Transverse colon (tissue), 4 donors: ENCODE measurements at regions not wholly inside any gene's neighbourhood (a gene's known extent, or its start where the extent isn't known, plus 50 kb on each side); places are given as distances from the start of the nearest gene placed in this dataset.

Experiments used
- DNase-seq: peaks from one replicate; pipeline ENCODE4 v3.0.0-alpha.2; 2019
- H3K27ac ChIP-seq, 4 donors: fragments of 200-600 bp; sonication (generic); 2 replicates each; pipeline ENCODE4 v1.5.1; 2016 to 2018; ENCODE audit warnings: inconsistent platforms in 4 of 4
- H3K27me3 ChIP-seq: fragments of 200-600 bp; sonication (generic); 2 replicates; pipeline ENCODE4 v1.5.1; 2017; ENCODE audit warnings: inconsistent platforms
- H3K36me3 ChIP-seq, 4 donors: fragments of 200-600 bp; sonication (generic); 2 replicates each; pipeline ENCODE4 v1.5.1; 2017 to 2019; ENCODE audit warnings: inconsistent platforms in 4 of 4
- H3K4me1 ChIP-seq, 4 donors: fragments of 200-600 bp; sonication (generic); 2 replicates each; pipeline ENCODE4 v1.5.1; 2017 to 2020; ENCODE audit warnings: inconsistent platforms in 4 of 4
- H3K4me3 ChIP-seq, 4 donors: fragments of 200-600 bp; sonication (generic); 1 replicate in 1 of 4; 2 replicates in 3 of 4; pipeline versions ENCODE4 v1.5.1 to v1.6.1; 2017 to 2019; ENCODE audit warnings: inconsistent platforms in 4 of 4
- H3K9me3 ChIP-seq, 2 donors: fragments of 200-600 bp; sonication (generic); 2 replicates each; pipeline ENCODE4 v1.5.1; 2017 to 2019; ENCODE audit warnings: inconsistent platforms in 2 of 2
- EP300 ChIP-seq: sonication (generic); formaldehyde crosslinking; IDR thresholded peaks from one replicate; pipeline ENCODE4 v1.6.1; 2017; ENCODE audit warnings: antibody characterized with exemption, low read depth
- POLR2A ChIP-seq: fragments of 450-650 bp; IDR thresholded peaks from one replicate; pipeline ENCODE4 v1.6.1; 2016; ENCODE audit warnings: antibody characterized with exemption, mild to moderate bottlenecking, moderate library complexity
- POLR2AphosphoS5 ChIP-seq, 3 donors: sonication (generic); formaldehyde crosslinking; IDR thresholded peaks; one replicate each; pipeline ENCODE4 v1.6.1; 2016; ENCODE audit warnings: antibody characterized with exemption in 3 of 3
- WGBS, 2 donors: methylation state at CpG; one replicate each; pipeline ENCODE4 v1.1.5; 2018; ENCODE audit warnings: low coverage in 1 of 2; 5-methylcytosine and 5-hydroxymethylcytosine counted together
- in situ Hi-C, 4 donors: fragments of 200-750 bp; cut with MboI; loops; one replicate each; pipeline versions ENCODE4 v1.15.0 to v1.15.1; 2017; ENCODE audit warnings: low sequenced_read_pairs in 3 of 4, low pct_ligation_motif_present in 1 of 4, low pct_unique_long_range_greater_than_20kb in 1 of 4
- intact Hi-C: fragments of 100-400 bp; cut with DNase I; formaldehyde crosslinking; loops from one replicate; pipeline ENCODE4 v1.15.1; 2023; ENCODE audit warnings: low total_unique reads
- TF ChIP-seq, protein P1 (sequence below), 5 experiments: fragments of 200-600 bp in 3 of 5; fragments of 450-650 bp in 2 of 5; sonication (generic) in 3 of 5; IDR thresholded peaks; 1 replicate in 2 of 5; 2 replicates in 3 of 5; pipeline ENCODE4 v1.5.1; 2016 to 2017; ENCODE audit warnings: antibody characterized with exemption in 5 of 5, inconsistent platforms in 3 of 5, mild to moderate bottlenecking in 2 of 5, moderate library complexity in 1 of 5

DNA sequence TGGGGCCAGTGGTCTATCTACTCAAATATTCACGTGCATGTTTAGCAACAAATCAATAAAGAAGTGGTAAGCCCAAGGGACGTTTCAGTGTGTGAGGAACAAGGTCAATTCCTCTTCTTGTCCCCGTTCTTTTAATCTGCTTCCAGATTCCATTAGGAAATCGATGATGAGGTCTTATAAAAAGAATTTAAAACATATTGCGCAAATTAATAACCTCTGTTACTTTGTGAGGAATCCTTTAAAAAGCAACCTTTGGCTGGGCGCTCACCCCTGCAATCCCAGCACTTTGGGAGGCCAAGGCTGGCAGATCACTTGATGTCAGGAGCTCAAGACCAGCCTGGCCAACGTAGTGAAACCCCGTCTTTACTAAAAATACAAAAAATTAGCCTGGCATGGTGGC, 113.0 kb upstream of the TMPRSS2 start:
- 80 to 82% methylated on average over 7 to 8 of the region's 8 CpGs for WGBS, 2 donors
- TF ChIP-seq POLR2AphosphoS5 (IDR thresholded peaks at IDR 0.05), result no peak
- TF ChIP-seq, protein P1, sequence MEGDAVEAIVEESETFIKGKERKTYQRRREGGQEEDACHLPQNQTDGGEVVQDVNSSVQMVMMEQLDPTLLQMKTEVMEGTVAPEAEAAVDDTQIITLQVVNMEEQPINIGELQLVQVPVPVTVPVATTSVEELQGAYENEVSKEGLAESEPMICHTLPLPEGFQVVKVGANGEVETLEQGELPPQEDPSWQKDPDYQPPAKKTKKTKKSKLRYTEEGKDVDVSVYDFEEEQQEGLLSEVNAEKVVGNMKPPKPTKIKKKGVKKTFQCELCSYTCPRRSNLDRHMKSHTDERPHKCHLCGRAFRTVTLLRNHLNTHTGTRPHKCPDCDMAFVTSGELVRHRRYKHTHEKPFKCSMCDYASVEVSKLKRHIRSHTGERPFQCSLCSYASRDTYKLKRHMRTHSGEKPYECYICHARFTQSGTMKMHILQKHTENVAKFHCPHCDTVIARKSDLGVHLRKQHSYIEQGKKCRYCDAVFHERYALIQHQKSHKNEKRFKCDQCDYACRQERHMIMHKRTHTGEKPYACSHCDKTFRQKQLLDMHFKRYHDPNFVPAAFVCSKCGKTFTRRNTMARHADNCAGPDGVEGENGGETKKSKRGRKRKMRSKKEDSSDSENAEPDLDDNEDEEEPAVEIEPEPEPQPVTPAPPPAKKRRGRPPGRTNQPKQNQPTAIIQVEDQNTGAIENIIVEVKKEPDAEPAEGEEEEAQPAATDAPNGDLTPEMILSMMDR (IDR thresholded peaks at IDR 0.05), result no peak
- TF ChIP-seq EP300, result no peak
- TF ChIP-seq POLR2A, result no peak
- DNase-seq, result no peak
- Histone ChIP-seq H3K9me3 (no peaks in the 10 kb centered on the region), H3K4me3 (no peak overlapping the region), H3K36me3 (no peaks in the 10 kb centered on the region), H3K4me1 (peaks cover 0 to 7% (median 0%) of the 10 kb centered on the region in 4 donors), H3K27me3 (peaks cover 72% of the 10 kb centered on the region), H3K27ac (no peak overlapping the region)
- in situ Hi-C loops, result loop anchor here in 2 of 4 donors (10.0 to 25.0 kb wide), 2 partner anchors 154 to 491 kb away; no protein-coding TSS in a partner anchor
- intact Hi-C loops, result no loop called here

DNA sequence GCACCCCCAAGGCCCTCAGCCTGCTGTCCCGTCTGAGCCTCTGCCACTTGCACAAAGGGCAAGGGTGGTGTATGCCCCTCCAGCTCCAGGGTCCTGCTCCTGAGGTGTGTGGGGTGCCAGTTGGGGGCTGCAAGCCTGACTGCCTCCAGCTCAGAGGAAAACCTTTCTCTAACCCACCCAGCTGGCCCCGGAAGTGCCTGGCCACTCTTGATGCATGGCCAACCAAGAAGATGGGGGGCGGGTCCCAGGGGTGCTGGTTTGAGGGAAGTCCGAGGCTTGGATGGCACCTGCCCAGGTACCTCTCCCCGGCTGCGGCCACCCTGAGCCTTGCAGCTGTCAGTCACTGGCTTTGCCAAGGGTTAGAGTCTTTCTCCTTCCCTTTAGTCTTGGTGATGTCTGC, 112.6 kb upstream of the TMPRSS2 start:
- Histone ChIP-seq H3K4me3 (no peak overlapping the region), H3K27ac (no peak overlapping the region), H3K9me3 (no peaks in the 10 kb centered on the region), H3K27me3 (peaks cover 68% of the 10 kb centered on the region), H3K4me1 (peaks cover 0 to 11% (median 0%) of the 10 kb centered on the region in 4 donors), H3K36me3 (no peaks in the 10 kb centered on the region)
- WGBS, 2 donors, result 74% methylated on average over 6 of the region's 6 CpGs; no CpG with 5 or more reads in 1 of the 2 donors
- intact Hi-C loops, result no loop called here
- no peak for TF ChIP-seq POLR2A
- no peak for TF ChIP-seq POLR2AphosphoS5 (IDR thresholded peaks at IDR 0.05)
- TF ChIP-seq, protein P1 (IDR thresholded peaks at IDR 0.05), result no peak
- TF ChIP-seq EP300, result no peak
- no peak for DNase-seq
- in situ Hi-C loops, result loop anchor here in 2 of 4 donors (10.0 to 25.0 kb wide), 2 partner anchors 154 to 492 kb away; no protein-coding TSS in a partner anchor

DNA sequence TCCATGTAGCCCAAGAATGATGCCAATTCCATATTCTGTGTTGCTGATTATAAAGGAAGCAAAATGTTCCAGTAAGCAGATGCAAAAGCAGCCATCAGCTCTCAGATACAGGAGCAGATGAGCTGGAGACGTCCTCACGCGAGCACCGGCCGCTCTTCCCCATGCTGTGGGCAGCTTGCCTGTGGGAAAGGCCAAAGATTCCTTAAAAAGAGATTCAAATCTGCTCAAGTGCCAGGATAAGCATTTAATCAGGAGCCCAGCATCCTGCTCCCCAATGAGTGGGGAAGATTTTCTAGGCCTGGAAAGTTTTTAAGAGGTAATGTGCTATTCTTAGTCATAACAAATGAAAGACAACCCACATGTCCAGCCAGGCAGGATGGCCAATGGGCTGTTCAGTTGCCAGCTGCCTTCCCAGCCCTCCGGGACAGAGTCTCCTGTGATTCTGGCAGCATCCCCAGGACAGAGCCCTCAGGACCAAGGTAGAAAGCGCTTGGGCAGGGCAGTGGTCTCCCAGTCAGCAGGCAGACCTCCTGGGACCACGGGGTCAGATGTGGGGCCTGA, 108.2 kb upstream of the TMPRSS2 start:
- H3K27ac ChIP-seq, result peak overlapping the region; percentile 53 to 69 (median 60)
- WGBS, 2 donors, result 56 to 65% methylated on average over 5 to 8 of the region's 8 CpGs
- TF ChIP-seq POLR2AphosphoS5 (IDR thresholded peaks at IDR 0.05), result no peak
- TF ChIP-seq, protein P1 (IDR thresholded peaks at IDR 0.05), result no peak
- TF ChIP-seq POLR2A, result no peak
- no peak for TF ChIP-seq EP300
- H3K9me3 ChIP-seq, result no peaks in the 10 kb centered on the region
- peaks cover 8 to 39% (median 12%) of the 10 kb centered on the region in 4 donors for H3K4me1 ChIP-seq
- intact Hi-C loops, result no loop called here
- peaks cover 28% of the 10 kb centered on the region for H3K27me3 ChIP-seq
- H3K36me3 ChIP-seq, result no peaks in the 10 kb centered on the region
- DNase-seq, result no peak
- in situ Hi-C loops, result loop anchor here in 1 of 4 donors (10.0 to 25.0 kb wide), 2 partner anchors 179 to 496 kb away; no protein-coding TSS in a partner anchor
- no peak overlapping the region for H3K4me3 ChIP-seq

DNA sequence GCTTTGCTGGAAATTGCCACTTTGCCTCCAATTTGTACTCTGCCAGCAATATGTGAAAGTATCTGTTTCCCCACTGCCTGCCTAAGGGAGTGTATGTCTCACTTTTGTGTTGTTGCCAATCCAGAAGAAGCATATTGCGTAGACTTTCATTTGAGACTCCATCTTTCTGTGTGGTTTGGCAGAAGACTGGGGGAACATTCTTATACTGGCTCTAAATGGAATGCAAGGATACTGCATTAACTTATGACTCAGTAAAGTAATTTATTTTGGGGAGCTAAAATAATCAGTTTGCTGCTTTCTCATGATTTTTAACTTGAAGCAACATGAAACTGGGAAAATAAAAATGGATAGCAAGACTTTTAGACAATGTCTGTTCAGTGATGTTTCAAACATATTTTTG, 107.7 kb upstream of the TMPRSS2 start:
- no peaks in the 10 kb centered on the region for H3K9me3 ChIP-seq
- H3K4me3 ChIP-seq, result no peak overlapping the region
- peak overlapping the region; percentile 53 to 69 (median 60) for H3K27ac ChIP-seq
- peaks cover 24% of the 10 kb centered on the region for H3K27me3 ChIP-seq
- 81 to 100% methylated on average over 1 of the region's 1 CpG for WGBS, 2 donors
- intact Hi-C loops, result no loop called here
- no peaks in the 10 kb centered on the region for H3K36me3 ChIP-seq
- in situ Hi-C loops, result loop anchor here in 1 of 4 donors (10.0 to 25.0 kb wide), 2 partner anchors 179 to 497 kb away; no protein-coding TSS in a partner anchor
- peaks cover 8 to 39% (median 12%) of the 10 kb centered on the region in 4 donors for H3K4me1 ChIP-seq
- TF ChIP-seq EP300, result no peak
- no peak for TF ChIP-seq POLR2AphosphoS5 (IDR thresholded peaks at IDR 0.05)
- TF ChIP-seq POLR2A, result no peak
- DNase-seq, result no peak
